ACC112 (cell line): ENCODE measurements at regions not wholly inside any gene's neighbourhood (a gene's known extent, or its start where the extent isn't known, plus 50 kb on each side); places are given as distances from the start of the nearest gene placed in this dataset.

Experiments
- H2AFZ ChIP-seq: fragments of 200-600 bp; sonication (generic); one replicate; pipeline ENCODE4 v1.6.0; 2017; ENCODE audit warnings: antibody characterized with exemption, low read length; ENCODE audit not compliant: unreplicated experiment
- H3K27ac ChIP-seq: fragments of 200-600 bp; sonication (generic); 2 replicates; pipeline ENCODE4 v1.5.1; 2014; ENCODE audit warnings: low read depth, mild to moderate bottlenecking, antibody characterized with exemption, low read length, moderate library complexity
- H3K27me3 ChIP-seq: fragments of 200-600 bp; sonication (generic); 2 replicates; pipeline ENCODE4 v1.6.1; 2014; ENCODE audit warnings: mild to moderate bottlenecking, antibody characterized with exemption, low read length, moderate library complexity, mixed read lengths; ENCODE audit not compliant: insufficient read depth
- H3K36me3 ChIP-seq: fragments of 200-600 bp; sonication (generic); 2 replicates; pipeline ENCODE4 v1.6.1; 2016; ENCODE audit warnings: mild to moderate bottlenecking, antibody characterized with exemption, low read length, moderate library complexity, mixed read lengths; ENCODE audit not compliant: insufficient read depth
- H3K4me1 ChIP-seq: fragments of 200-600 bp; sonication (generic); one replicate; pipeline ENCODE4 v1.6.1; 2016; ENCODE audit warnings: low read length, mixed read lengths; ENCODE audit not compliant: insufficient read depth, unreplicated experiment, control insufficient read depth
- H3K4me3 ChIP-seq: fragments of 200-600 bp; sonication (generic); 2 replicates; pipeline ENCODE4 v1.5.1; 2014; ENCODE audit warnings: mild to moderate bottlenecking, low read depth, low read length
- H3K79me2 ChIP-seq: fragments of 200-600 bp; sonication (generic); one replicate; pipeline ENCODE4 v1.6.0; 2016; ENCODE audit warnings: low read length; ENCODE audit not compliant: control insufficient read depth, unreplicated experiment, insufficient read depth

- H2AFZ ChIP-seq: no peak overlapping the region
- H3K4me3 ChIP-seq: no peak overlapping the region
- H3K4me1 ChIP-seq: no peaks in the 10 kb centered on the region
- no peak overlapping the region for H3K27ac ChIP-seq
- no peaks in the 10 kb centered on the region for H3K36me3 ChIP-seq
- H3K79me2 ChIP-seq: no peaks in the 10 kb centered on the region
- H3K27me3 ChIP-seq: no peaks in the 10 kb centered on the region
Observed at GRCh38 chr14:59086241-59086882, 102.1 kb upstream of the DAAM1 start.

GRCh38 chr14:59087240-59087639 is 101.2 kb upstream of the DAAM1 start:
- Histone ChIP-seq H3K79me2 (no peaks in the 10 kb centered on the region), H2AFZ (no peak overlapping the region), H3K36me3 (no peaks in the 10 kb centered on the region), H3K27ac (no peak overlapping the region), H3K4me3 (no peak overlapping the region), H3K27me3 (no peaks in the 10 kb centered on the region), H3K4me1 (no peaks in the 10 kb centered on the region)

- H3K4me1 ChIP-seq: no peaks in the 10 kb centered on the region
- no peaks in the 10 kb centered on the region for H3K27me3 ChIP-seq
- H3K27ac ChIP-seq: no peak overlapping the region
- no peak overlapping the region for H3K4me3 ChIP-seq
- H2AFZ ChIP-seq: no peak overlapping the region
- no peaks in the 10 kb centered on the region for H3K79me2 ChIP-seq
- H3K36me3 ChIP-seq: no peaks in the 10 kb centered on the region
Observed at GRCh38 chr14:59087711-59088110, 100.8 kb upstream of the DAAM1 start.

- no peak overlapping the region for H3K4me3 ChIP-seq
- no peaks in the 10 kb centered on the region for H3K27me3 ChIP-seq
Observed at GRCh38 chr14:59090572-59090971, 97.9 kb upstream of the DAAM1 start.

GRCh38 chr14:59091404-59091803 is 97.1 kb upstream of the DAAM1 start:
- Histone ChIP-seq H3K27ac (no peak overlapping the region), H3K4me1 (no peaks in the 10 kb centered on the region), H3K27me3 (no peaks in the 10 kb centered on the region), H3K36me3 (no peaks in the 10 kb centered on the region), H3K79me2 (no peaks in the 10 kb centered on the region), H3K4me3 (no peak overlapping the region), H2AFZ (no peak overlapping the region)

More at GRCh38 chr14:59090572-59090971, 97.9 kb upstream of the DAAM1 start:
- Histone ChIP-seq H3K4me1 (no peaks in the 10 kb centered on the region), H3K27ac (no peak overlapping the region), H2AFZ (no peak overlapping the region), H3K79me2 (no peaks in the 10 kb centered on the region), H3K36me3 (no peaks in the 10 kb centered on the region)

- Histone ChIP-seq H3K27me3 (no peaks in the 10 kb centered on the region), H3K79me2 (no peaks in the 10 kb centered on the region), H2AFZ (no peak overlapping the region), H3K27ac (no peak overlapping the region), H3K4me3 (no peak overlapping the region), H3K4me1 (no peaks in the 10 kb centered on the region), H3K36me3 (no peaks in the 10 kb centered on the region)
Observed at GRCh38 chr14:59091976-59092375, 96.5 kb upstream of the DAAM1 start.

- peak overlapping the region; percentile 34; the same call in 1 of the 2 replicates for H3K4me3 ChIP-seq
Observed at GRCh38 chr14:59093902-59094301, 94.6 kb upstream of the DAAM1 start.

GRCh38 chr14:59096303-59096702 is 92.2 kb upstream of the DAAM1 start:
- Histone ChIP-seq H3K4me1 (peaks cover 19% of the 10 kb centered on the region), H3K36me3 (no peaks in the 10 kb centered on the region), H2AFZ (no peak overlapping the region), H3K79me2 (no peaks in the 10 kb centered on the region), H3K27ac (no peak overlapping the region), H3K27me3 (no peaks in the 10 kb centered on the region), H3K4me3 (no peak overlapping the region)

More at GRCh38 chr14:59093902-59094301, 94.6 kb upstream of the DAAM1 start:
- H3K27ac ChIP-seq: no peak overlapping the region
- H3K27me3 ChIP-seq: no peaks in the 10 kb centered on the region
- peaks cover 18% of the 10 kb centered on the region for H3K4me1 ChIP-seq
- no peaks in the 10 kb centered on the region for H3K36me3 ChIP-seq
- no peak overlapping the region for H2AFZ ChIP-seq
- H3K79me2 ChIP-seq: no peaks in the 10 kb centered on the region

GRCh38 chr14:59097681-59098080 is 90.8 kb upstream of the DAAM1 start:
- Histone ChIP-seq H3K27ac (peak overlapping the region; percentile 76), H3K4me3 (no peak overlapping the region), H2AFZ (peak overlapping the region; percentile 20), H3K27me3 (no peaks in the 10 kb centered on the region), H3K36me3 (no peaks in the 10 kb centered on the region), H3K4me1 (peaks cover 19% of the 10 kb centered on the region), H3K79me2 (no peaks in the 10 kb centered on the region)

- peak overlapping the region; percentile 76 for H3K27ac ChIP-seq
Observed at GRCh38 chr14:59098377-59098776, 90.1 kb upstream of the DAAM1 start.

GRCh38 chr14:59100205-59100604 is 88.3 kb upstream of the DAAM1 start:
- no peak overlapping the region for H2AFZ ChIP-seq
- peaks cover 23% of the 10 kb centered on the region for H3K4me1 ChIP-seq
- no peaks in the 10 kb centered on the region for H3K36me3 ChIP-seq
- no peaks in the 10 kb centered on the region for H3K79me2 ChIP-seq
- no peak overlapping the region for H3K4me3 ChIP-seq
- no peaks in the 10 kb centered on the region for H3K27me3 ChIP-seq
- H3K27ac ChIP-seq: no peak overlapping the region

More at GRCh38 chr14:59098377-59098776, 90.1 kb upstream of the DAAM1 start:
- peaks cover 19% of the 10 kb centered on the region for H3K4me1 ChIP-seq
- no peaks in the 10 kb centered on the region for H3K36me3 ChIP-seq
- H3K79me2 ChIP-seq: no peaks in the 10 kb centered on the region
- peak overlapping the region; percentile 20 for H2AFZ ChIP-seq
- no peaks in the 10 kb centered on the region for H3K27me3 ChIP-seq
- no peak overlapping the region for H3K4me3 ChIP-seq
